HG03378 (cell line): ENCODE measurements at regions not wholly inside any gene's neighbourhood (a gene's known extent, or its start where the extent isn't known, plus 50 kb on each side); places are given as distances from the start of the nearest gene placed in this dataset.
A peak's percentile ranks its signal among the peaks of the same experiment; 100 is the strongest.

ENCODE experiments used
- ATAC-seq: cut with Tn5 transposase; IDR thresholded peaks from one replicate; pipeline ENCODE4 v1.9.1; 2021; ENCODE audit warnings: mild to moderate bottlenecking, moderate library complexity; ENCODE audit not compliant: unreplicated experiment

- no peak for ATAC-seq
These were observed 202.6 kb downstream of the PPP1R3A start for GRCh38 chr7:113715981-113716856.

- no peak for ATAC-seq
These were observed 203.5 kb downstream of the PPP1R3A start for GRCh38 chr7:113715262-113715661.

GRCh38 chr7:113710310-113711096 lies 208.3 kb downstream of the PPP1R3A start:
- ATAC-seq = peak; percentile 99

GRCh38 chr7:113705439-113705838 lies 213.4 kb downstream of the PPP1R3A start:
- no peak for ATAC-seq

GRCh38 chr7:113698556-113699220 lies 220.1 kb downstream of the PPP1R3A start:
- peak; percentile 76 for ATAC-seq

GRCh38 chr7:113694149-113694548 lies 224.7 kb downstream of the PPP1R3A start:
- no peak for ATAC-seq

GRCh38 chr7:113684165-113684564 lies 234.6 kb downstream of the PPP1R3A start:
- no peak for ATAC-seq

GRCh38 chr7:113677811-113678210 lies 241.0 kb downstream of the PPP1R3A start:
- no peak for ATAC-seq

GRCh38 chr7:113664867-113665266 lies 253.9 kb downstream of the PPP1R3A start:
- ATAC-seq = peak; percentile 61

GRCh38 chr7:113659416-113659815 lies 259.4 kb downstream of the PPP1R3A start:
- no peak for ATAC-seq

GRCh38 chr7:113657603-113658002 lies 261.2 kb downstream of the PPP1R3A start:
- peak; percentile 71 for ATAC-seq

GRCh38 chr7:113652501-113652900 lies 266.3 kb downstream of the PPP1R3A start:
- no peak for ATAC-seq

GRCh38 chr7:113649556-113649955 lies 269.3 kb downstream of the PPP1R3A start:
- no peak for ATAC-seq

- no peak for ATAC-seq
These were observed 279.6 kb downstream of the PPP1R3A start for GRCh38 chr7:113639221-113639620.

GRCh38 chr7:113636727-113637421 lies 281.9 kb downstream of the PPP1R3A start:
- ATAC-seq = no peak

GRCh38 chr7:113635492-113635891 lies 283.3 kb downstream of the PPP1R3A start:
- ATAC-seq = no peak

- no peak for ATAC-seq
These were observed 285.7 kb downstream of the PPP1R3A start for GRCh38 chr7:113633073-113633472.

- ATAC-seq = no peak
These were observed 289.6 kb downstream of the PPP1R3A start for GRCh38 chr7:113628948-113629847.

- no peak for ATAC-seq
These were observed 293.2 kb downstream of the PPP1R3A start for GRCh38 chr7:113625494-113626102.
